NOMO-1 treated with dmso at 0.1 percent for 144 hours (cell line): ENCODE measurements at regions not wholly inside any gene's neighbourhood (a gene's known extent, or its start where the extent isn't known, plus 50 kb on each side); places are given as distances from the start of the nearest gene placed in this dataset.
"Not testable (repeated sequence)": the region's sequence is repeated elsewhere in the genome, so short reads cannot be mapped to it uniquely, and the experiment has no call there.

Experiments
- DNase-seq: peaks from one replicate; lab custom pipeline; 2025; ENCODE audit not compliant: unreplicated experiment; lab: John Stamatoyannopoulos, UW

GRCh38 chr12:75630091-75630490, 118.7 kb upstream of the KRR1 start:
- DNase-seq: no peak

- DNase-seq: no peak
Measured at GRCh38 chr12:75628916-75629315, 117.5 kb upstream of the KRR1 start.

- no peak for DNase-seq
Measured at GRCh38 chr12:75628511-75628910, 117.1 kb upstream of the KRR1 start.

- DNase-seq: no peak
Measured at GRCh38 chr12:75623631-75624154, 112.3 kb upstream of the KRR1 start.

GRCh38 chr12:75622492-75622891, 111.1 kb upstream of the KRR1 start:
- no peak for DNase-seq

GRCh38 chr12:75614396-75614795, 103.0 kb upstream of the KRR1 start:
- DNase-seq: not testable (repeated sequence)

- DNase-seq: no peak
Measured at GRCh38 chr12:75613981-75614380, 102.6 kb upstream of the KRR1 start.

- DNase-seq: no peak
Measured at GRCh38 chr12:75611041-75611440, 99.6 kb upstream of the KRR1 start.

- no peak for DNase-seq
Measured at GRCh38 chr12:75606956-75607355, 95.5 kb upstream of the KRR1 start.

GRCh38 chr12:75606151-75606550, 94.7 kb upstream of the KRR1 start:
- no peak for DNase-seq

GRCh38 chr12:75603475-75603874, 92.1 kb upstream of the KRR1 start:
- no peak for DNase-seq

GRCh38 chr12:75602106-75602505, 90.7 kb upstream of the KRR1 start:
- DNase-seq: no peak

- DNase-seq: no peak
Measured at GRCh38 chr12:75600146-75600545, 88.7 kb upstream of the KRR1 start.

- DNase-seq: no peak
Measured at GRCh38 chr12:75599061-75599460, 87.7 kb upstream of the KRR1 start.

GRCh38 chr12:75596406-75596805, 85.0 kb upstream of the KRR1 start:
- no peak for DNase-seq

GRCh38 chr12:75592638-75593335, 81.4 kb upstream of the KRR1 start:
- no peak for DNase-seq

- DNase-seq: no peak
Measured at GRCh38 chr12:75592086-75592485, 80.7 kb upstream of the KRR1 start.

- no peak for DNase-seq
Measured at GRCh38 chr12:75591628-75592027, 80.2 kb upstream of the KRR1 start.

GRCh38 chr12:75589801-75590200, 78.4 kb upstream of the KRR1 start:
- no peak for DNase-seq

GRCh38 chr12:75587340-75588106, 76.1 kb upstream of the KRR1 start:
- no peak for DNase-seq

- DNase-seq: no peak
Measured at GRCh38 chr12:75585330-75585729, 73.9 kb upstream of the KRR1 start.

- no peak for DNase-seq
Measured at GRCh38 chr12:75583355-75583754, 71.9 kb upstream of the KRR1 start.
